Common myeloid progenitor, CD34-positive (primary cell): ENCODE measurements at regions not wholly inside any gene's neighbourhood (a gene's known extent, or its start where the extent isn't known, plus 50 kb on each side); places are given as distances from the start of the nearest gene placed in this dataset.
"Not testable (repeated sequence)": the region's sequence is repeated elsewhere in the genome, so short reads cannot be mapped to it uniquely, and the experiment has no call there.

ENCODE experiments used
- CTCF ChIA-PET: fragments of 350-600 bp; sonication (Branson Sonifier 250); formaldehyde crosslinking; loops from one replicate; lab custom pipeline; 2021; ENCODE audit warnings: antibody characterized with exemption; lab: Charles Lee
- POLR2A ChIA-PET: fragments of 350-600 bp; sonication (Branson Sonifier 250); formaldehyde crosslinking; loops from one replicate; lab custom pipeline; 2021; ENCODE audit warnings: antibody characterized with exemption; lab: Charles Lee
- DNase-seq, 3 donors: peaks; one replicate each; pipeline versions ENCODE4 v3.0.0 to v3.0.0-alpha.2; 2013
- H3K27ac ChIP-seq, 2 experiments: 1 replicate in 1 of 2; 2 replicates in 1 of 2; pipeline ENCODE4 v1.7.0; 2013; ENCODE audit warnings: inconsistent platforms in 2 of 2, low read length in 2 of 2, mild to moderate bottlenecking in 2 of 2, low read depth in 1 of 2, moderate library complexity in 1 of 2; ENCODE audit not compliant: severe bottlenecking in 2 of 2, insufficient read depth in 1 of 2, poor library complexity in 1 of 2
- H3K27me3 ChIP-seq, 5 experiments: replicated peaks in 2 of 5; 1 replicate in 3 of 5; 2 replicates in 2 of 5; pipeline versions ENCODE4 v1.6.1 to v1.7.0; 2013; ENCODE audit warnings: low read length in 4 of 5, mild to moderate bottlenecking in 2 of 5, moderate library complexity in 2 of 5, inconsistent platforms in 1 of 5; ENCODE audit not compliant: insufficient read depth in 5 of 5, control insufficient read depth in 4 of 5
- H3K36me3 ChIP-seq, 4 experiments: 1 replicate in 2 of 4; 2 replicates in 2 of 4; pipeline versions ENCODE4 v1.6.1 to v1.7.0; 2013; ENCODE audit warnings: low read length in 3 of 4, control low read depth in 1 of 4, mild to moderate bottlenecking in 1 of 4; ENCODE audit not compliant: control insufficient read depth in 4 of 4, insufficient read depth in 4 of 4
- H3K4me1 ChIP-seq, 4 experiments: 1 replicate in 3 of 4; 2 replicates in 1 of 4; pipeline versions ENCODE4 v1.6.1 to v1.7.1; 2013; ENCODE audit warnings: low read length in 3 of 4, mild to moderate bottlenecking in 3 of 4, control low read depth in 1 of 4, inconsistent platforms in 1 of 4, moderate library complexity in 1 of 4; ENCODE audit not compliant: control insufficient read depth in 4 of 4, insufficient read depth in 4 of 4; ENCODE audit errors: control extremely low read depth in 1 of 4
- H3K4me3 ChIP-seq, 7 experiments: 1 replicate in 4 of 7; 2 replicates in 3 of 7; pipeline versions ENCODE4 v1.5.1 to v1.7.0; 2013; ENCODE audit warnings: mild to moderate bottlenecking in 7 of 7, low read length in 6 of 7, moderate library complexity in 6 of 7, inconsistent platforms in 2 of 7, low read depth in 2 of 7, control low read depth in 1 of 7; ENCODE audit not compliant: insufficient read depth in 4 of 7, control insufficient read depth in 1 of 7; ENCODE audit errors: extremely low read depth in 1 of 7
- H3K9me3 ChIP-seq, 5 experiments: 1 replicate in 4 of 5; 2 replicates in 1 of 5; pipeline versions ENCODE4 v1.6.1 to v1.7.1; 2013; ENCODE audit warnings: low read length in 4 of 5, mild to moderate bottlenecking in 2 of 5, inconsistent platforms in 1 of 5, low read depth in 1 of 5, moderate library complexity in 1 of 5; ENCODE audit not compliant: control insufficient read depth in 4 of 5, insufficient read depth in 2 of 5; ENCODE audit errors: control extremely low read depth in 1 of 5
- WGBS: methylation state at CpG from one replicate; pipeline ENCODE4 v1.1.5; 2013; ENCODE audit not compliant: insufficient coverage; 5-methylcytosine and 5-hydroxymethylcytosine counted together

- 100% methylated on average over 1 of the region's 3 CpGs for WGBS
- peak in 2 of 3 donors; percentile 9 to 15 for DNase-seq
- no peaks in the 10 kb centered on the region for H3K36me3 ChIP-seq
- H3K4me1 ChIP-seq: peaks cover 0 to 14% (median 3%) of the 10 kb centered on the region in 4 experiments
- no peak overlapping the region for H3K27ac ChIP-seq
- ChIA-PET POLR2A (no interaction called here), CTCF (no interaction called here)
- no peaks in the 10 kb centered on the region for H3K27me3 ChIP-seq
- H3K4me3 ChIP-seq: no peak overlapping the region
- no peaks in the 10 kb centered on the region for H3K9me3 ChIP-seq
These were observed 321.5 kb upstream of the FSIP2 start for GRCh38 chr2:185417111-185417510.

GRCh38 chr2:185417688-185418087 is 320.9 kb upstream of the FSIP2 start:
- ChIA-PET CTCF (interaction anchor here (1.4 kb wide), 1 partner anchor 9 kb away, joined by 3 read pairs; no protein-coding TSS in a partner anchor), POLR2A (no interaction called here)
- Histone ChIP-seq H3K9me3 (no peaks in the 10 kb centered on the region), H3K27ac (no peak overlapping the region), H3K4me1 (peaks cover 0 to 14% (median 3%) of the 10 kb centered on the region in 4 experiments), H3K27me3 (no peaks in the 10 kb centered on the region), H3K36me3 (no peaks in the 10 kb centered on the region), H3K4me3 (no peak overlapping the region)
- peak in 2 of 3 donors; percentile 14 to 55 for DNase-seq

- H3K4me1 ChIP-seq, CTCF ChIA-PET, H3K9me3 ChIP-seq, POLR2A ChIA-PET, H3K36me3 ChIP-seq, H3K27me3 ChIP-seq, H3K27ac ChIP-seq: not testable (repeated sequence)
- DNase-seq: peak in 2 of 3 donors; percentile 8 to 13
- peak overlapping the region in 2 of 7 experiments; percentile 35 to 57 for H3K4me3 ChIP-seq
- 87% methylated on average over 10 of the region's 33 CpGs for WGBS
These were observed 313.5 kb upstream of the FSIP2 start for GRCh38 chr2:185424958-185425629.

- Histone ChIP-seq H3K4me3 (no peak overlapping the region), H3K36me3 (no peaks in the 10 kb centered on the region), H3K27me3 (no peaks in the 10 kb centered on the region), H3K27ac (no peak overlapping the region), H3K9me3 (no peaks in the 10 kb centered on the region), H3K4me1 (no peaks in the 10 kb centered on the region)
- WGBS: 100% methylated on average over 1 of the region's 1 CpG
- POLR2A ChIA-PET: no interaction called here
- CTCF ChIA-PET: interaction anchor here (1.5 kb wide), 1 partner anchor 10 kb away, joined by 3 read pairs; no protein-coding TSS in a partner anchor
- DNase-seq: no peak
These were observed 310.6 kb upstream of the FSIP2 start for GRCh38 chr2:185428000-185428399.

GRCh38 chr2:185433824-185434223 is 304.8 kb upstream of the FSIP2 start:
- peak in 1 of 3 donors; percentile 19 for DNase-seq
- H3K36me3 ChIP-seq: no peaks in the 10 kb centered on the region
- H3K4me1 ChIP-seq: no peaks in the 10 kb centered on the region
- no peak overlapping the region for H3K4me3 ChIP-seq
- H3K27me3 ChIP-seq: no peaks in the 10 kb centered on the region
- ChIA-PET POLR2A (no interaction called here), CTCF (no interaction called here)
- H3K9me3 ChIP-seq: no peaks in the 10 kb centered on the region
- no peak overlapping the region for H3K27ac ChIP-seq

GRCh38 chr2:185436787-185437372 is 301.7 kb upstream of the FSIP2 start:
- no peaks in the 10 kb centered on the region for H3K9me3 ChIP-seq
- H3K4me3 ChIP-seq: no peak overlapping the region
- no peaks in the 10 kb centered on the region for H3K36me3 ChIP-seq
- POLR2A ChIA-PET: no interaction called here
- H3K4me1 ChIP-seq: no peaks in the 10 kb centered on the region
- DNase-seq: no peak
- no peak overlapping the region for H3K27ac ChIP-seq
- CTCF ChIA-PET: no interaction called here
- H3K27me3 ChIP-seq: no peaks in the 10 kb centered on the region

GRCh38 chr2:185441486-185442005 is 297.1 kb upstream of the FSIP2 start:
- no peak overlapping the region for H3K27ac ChIP-seq
- no peaks in the 10 kb centered on the region for H3K36me3 ChIP-seq
- ChIA-PET POLR2A (no interaction called here), CTCF (no interaction called here)
- no peaks in the 10 kb centered on the region for H3K9me3 ChIP-seq
- no peak for DNase-seq
- no peak overlapping the region for H3K4me3 ChIP-seq
- H3K4me1 ChIP-seq: no peaks in the 10 kb centered on the region
- H3K27me3 ChIP-seq: no peaks in the 10 kb centered on the region
